BJ (cell line): ENCODE measurements at regions not wholly inside any gene's neighbourhood (a gene's known extent, or its start where the extent isn't known, plus 50 kb on each side); places are given as distances from the start of the nearest gene placed in this dataset.

ENCODE experiments used
- CTCF ChIA-PET: fragments of 350-600 bp; formaldehyde crosslinking; extraction: SDS; loops from one replicate; lab custom pipeline; 2021; ENCODE audit warnings: antibody characterized with exemption, inconsistent platforms; lab: Yijun Ruan, JAX
- POLR2A ChIA-PET: fragments of 300-600 bp; sonication (Branson Sonifier 250); formaldehyde crosslinking; extraction: SDS; loops from one replicate; lab custom pipeline; 2021; ENCODE audit warnings: antibody characterized with exemption; lab: Charles Lee
- DNase-seq: peaks from one replicate; pipeline ENCODE4 v3.0.0-alpha.2; 2011; ENCODE audit warnings: low read depth
- H3K27me3 ChIP-seq: 2 replicates; pipeline ENCODE4 v1.6.0; 2011; ENCODE audit warnings: low read length; ENCODE audit not compliant: control insufficient read depth, insufficient read depth
- H3K36me3 ChIP-seq: 2 replicates; pipeline ENCODE4 v1.5.1; 2011; ENCODE audit warnings: low read length; ENCODE audit not compliant: control insufficient read depth, insufficient read depth
- H3K4me3 ChIP-seq: 2 replicates; pipeline ENCODE4 v1.5.1; 2011; ENCODE audit warnings: low read depth, mild to moderate bottlenecking, control low read depth, low read length
- CTCF ChIP-seq: IDR thresholded peaks from 2 replicates; pipeline ENCODE4 v1.5.1; 2011; ENCODE audit warnings: low read depth, mild to moderate bottlenecking, control low read depth, inconsistent platforms, low read length, moderate library complexity; ENCODE audit not compliant: insufficient read depth

GRCh38 chr5:39742916-39743315, 318.1 kb upstream of the DAB2 start:
- TF ChIP-seq CTCF: no peak
- POLR2A ChIA-PET: no interaction called here
- Histone ChIP-seq H3K36me3 (no peaks in the 10 kb centered on the region), H3K27me3 (no peaks in the 10 kb centered on the region), H3K4me3 (no peak overlapping the region)
- no peak for DNase-seq
- CTCF ChIA-PET: no interaction called here

- no peak for TF ChIP-seq CTCF
- Histone ChIP-seq H3K27me3 (no peaks in the 10 kb centered on the region), H3K36me3 (no peaks in the 10 kb centered on the region), H3K4me3 (no peak overlapping the region)
- no peak for DNase-seq
- CTCF ChIA-PET: no interaction called here
- POLR2A ChIA-PET: no interaction called here
Measured at GRCh38 chr5:39740404-39740803, 315.6 kb upstream of the DAB2 start.

- no peak for TF ChIP-seq CTCF
- Histone ChIP-seq H3K27me3 (no peaks in the 10 kb centered on the region; the same call in 1 of the 2 replicates), H3K36me3 (no peaks in the 10 kb centered on the region), H3K4me3 (no peak overlapping the region)
- ChIA-PET CTCF (no interaction called here), POLR2A (no interaction called here)
- DNase-seq: no peak
Measured at GRCh38 chr5:39732166-39732565, 307.4 kb upstream of the DAB2 start.

GRCh38 chr5:39730699-39731098, 305.9 kb upstream of the DAB2 start:
- CTCF ChIA-PET: interaction anchor here (0.9 kb wide), 1 partner anchor 153 kb away, joined by 3 read pairs; no protein-coding TSS in a partner anchor
- TF ChIP-seq CTCF: no peak
- Histone ChIP-seq H3K4me3 (no peak overlapping the region), H3K27me3 (no peaks in the 10 kb centered on the region; the same call in 1 of the 2 replicates), H3K36me3 (no peaks in the 10 kb centered on the region)
- no peak for DNase-seq
- POLR2A ChIA-PET: no interaction called here

GRCh38 chr5:39730006-39730405, 305.2 kb upstream of the DAB2 start:
- no peak for DNase-seq
- TF ChIP-seq CTCF: no peak
- CTCF ChIA-PET: interaction anchor here (0.9 kb wide), 1 partner anchor 152 kb away, joined by 3 read pairs; no protein-coding TSS in a partner anchor
- POLR2A ChIA-PET: no interaction called here
- Histone ChIP-seq H3K4me3 (no peak overlapping the region), H3K36me3 (no peaks in the 10 kb centered on the region), H3K27me3 (no peaks in the 10 kb centered on the region; the same call in 1 of the 2 replicates)
